UCSD-AML1 (cell line): ENCODE measurements at regions not wholly inside any gene's neighbourhood (a gene's known extent, or its start where the extent isn't known, plus 50 kb on each side); places are given as distances from the start of the nearest gene placed in this dataset.

Experiments
- DNase-seq: peaks from one replicate; lab custom pipeline; 2025; ENCODE audit not compliant: unreplicated experiment; lab: John Stamatoyannopoulos, UW

DNA sequence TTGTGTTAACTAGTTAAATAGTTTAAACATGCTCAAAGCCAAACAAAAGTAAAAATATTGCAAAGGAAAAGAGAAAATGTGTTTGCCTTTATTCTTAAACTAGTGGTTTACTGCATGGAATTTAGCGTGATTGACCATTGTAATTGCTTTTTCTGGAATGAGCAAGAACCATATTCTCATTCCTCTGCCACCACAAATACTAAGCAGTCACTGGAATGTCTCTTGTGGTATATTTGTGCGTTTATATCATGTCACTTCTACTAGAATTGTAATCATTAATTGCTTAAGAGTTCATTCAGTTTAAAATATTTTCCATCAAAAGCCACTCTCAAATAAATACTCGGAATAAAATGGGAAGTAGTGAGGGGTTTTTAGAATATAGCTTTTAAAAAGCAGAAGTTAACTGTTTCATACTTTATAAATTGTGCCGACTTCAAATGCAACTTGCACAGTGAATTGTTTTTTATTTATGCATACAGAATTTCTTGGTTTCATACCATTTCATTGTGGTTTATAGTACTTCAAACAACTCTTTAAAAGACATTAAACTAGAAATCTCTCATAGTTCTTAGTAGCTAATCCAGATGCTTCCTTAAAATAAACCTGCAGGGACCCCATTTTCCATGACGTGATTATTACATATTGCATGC lies 288.1 kb downstream of the EPHA4 start:
- DNase-seq = no peak

DNA sequence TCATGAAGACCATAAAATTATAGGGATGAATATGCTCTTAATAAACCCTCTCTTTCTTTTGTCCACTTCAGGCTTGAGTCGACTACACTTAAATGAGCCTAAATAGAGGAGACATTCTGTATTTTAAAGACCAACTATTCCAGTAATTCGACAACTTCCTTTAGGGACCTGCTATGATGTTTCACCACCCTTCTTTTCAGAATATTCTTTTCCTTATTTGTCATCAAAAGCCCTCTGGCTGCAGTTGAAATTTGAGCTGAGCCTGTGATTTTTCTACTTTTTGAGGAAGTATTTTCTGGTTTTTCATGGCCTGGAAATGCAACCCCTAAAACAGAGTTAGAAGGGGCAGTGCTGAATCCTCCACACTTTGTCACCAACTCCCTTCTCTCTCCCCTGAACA lies 287.0 kb downstream of the EPHA4 start:
- DNase-seq = no peak

DNA sequence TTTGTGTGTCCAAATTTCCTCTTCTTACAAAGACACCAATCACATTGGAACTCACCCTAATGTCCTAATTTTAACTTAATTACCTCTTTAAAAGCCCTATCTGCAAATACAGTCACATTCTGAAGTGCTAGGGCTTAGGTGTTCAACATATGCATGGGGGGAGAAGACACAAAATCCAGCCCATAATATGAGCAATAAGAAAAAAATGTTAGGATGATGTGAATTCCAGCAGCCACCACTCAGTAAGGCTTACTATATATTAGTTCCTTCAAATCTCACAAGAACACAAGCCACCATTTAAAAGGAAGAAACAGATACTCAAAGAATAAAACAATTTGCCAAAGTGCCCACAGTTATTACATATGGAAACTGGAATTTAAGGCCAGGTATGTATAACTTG lies 285.7 kb downstream of the EPHA4 start:
- DNase-seq = no peak

DNA sequence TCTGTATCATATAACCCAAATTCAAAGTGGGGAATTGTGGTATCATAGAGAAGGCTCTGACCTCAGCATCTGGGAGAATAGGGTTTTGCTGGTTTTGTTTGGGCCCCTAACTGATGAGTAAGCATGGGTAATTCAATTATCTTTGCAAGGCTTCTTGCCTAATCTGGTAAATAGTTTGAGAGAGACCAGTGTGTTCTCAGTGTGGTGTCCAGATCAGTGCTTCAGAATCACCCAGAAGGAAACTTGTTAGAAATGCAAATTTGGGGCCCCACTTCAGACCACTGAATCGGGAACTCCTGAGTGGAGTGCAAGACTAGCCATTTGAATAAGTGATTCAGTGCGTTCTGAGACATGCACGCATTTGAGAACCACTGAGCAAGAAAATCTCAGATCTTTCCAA lies 282.7 kb downstream of the EPHA4 start:
- DNase-seq = no peak

DNA sequence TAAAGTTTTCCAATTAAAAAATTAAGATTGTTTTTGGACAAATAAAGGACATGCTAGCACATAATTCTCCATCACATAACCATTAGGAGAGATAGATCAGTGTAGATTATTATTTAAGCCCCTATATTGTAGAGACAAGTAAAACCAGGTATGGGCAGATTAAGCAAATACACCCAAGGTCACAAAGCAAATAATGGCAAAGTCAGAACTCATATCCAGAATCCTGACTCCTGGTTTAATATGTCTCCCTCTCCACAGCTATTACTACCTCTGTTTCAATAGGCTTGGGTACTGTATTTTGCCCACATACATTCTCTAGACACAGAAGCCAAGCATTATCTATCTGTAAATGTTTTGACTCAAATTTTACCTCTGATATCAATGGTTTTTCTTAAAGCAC lies 282.3 kb downstream of the EPHA4 start:
- DNase-seq = no peak

DNA sequence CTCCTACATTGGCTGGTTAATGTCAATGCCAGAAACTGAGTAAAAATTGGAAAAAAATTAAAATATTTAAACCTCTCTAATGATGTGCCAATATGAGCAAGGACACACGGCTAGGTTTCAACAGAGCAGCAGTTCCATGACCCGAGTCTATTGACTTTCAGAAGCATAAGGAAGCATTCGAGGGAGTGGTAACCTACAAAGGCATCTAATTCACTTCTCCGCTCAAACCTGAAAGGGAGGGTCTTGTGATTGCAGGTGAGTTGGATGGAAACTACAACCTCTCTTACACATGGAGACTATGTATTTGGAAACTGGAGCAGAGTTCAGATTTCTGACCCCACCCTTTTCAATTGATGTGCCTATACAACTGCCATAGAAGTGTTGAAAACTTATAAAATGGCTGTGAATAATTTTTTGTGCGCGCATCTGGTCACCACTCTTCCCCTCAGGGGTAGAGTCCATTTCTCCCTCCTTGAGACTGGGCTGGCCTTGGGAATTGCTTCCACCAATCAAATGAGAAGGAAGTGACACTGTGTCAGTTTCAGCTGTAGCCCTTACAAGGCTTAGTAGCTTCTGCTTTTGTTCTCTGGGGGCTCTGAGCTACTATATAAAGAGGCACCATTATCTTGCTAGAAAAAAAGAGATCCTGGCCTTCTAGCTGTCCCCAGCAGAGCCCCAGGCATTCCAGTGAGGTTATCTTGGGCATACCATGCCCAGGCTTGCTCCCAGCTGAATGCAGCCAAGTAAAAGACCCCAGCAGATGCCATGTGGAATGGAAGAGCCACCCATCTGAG lies 278.0 kb downstream of the EPHA4 start:
- DNase-seq = no peak

DNA sequence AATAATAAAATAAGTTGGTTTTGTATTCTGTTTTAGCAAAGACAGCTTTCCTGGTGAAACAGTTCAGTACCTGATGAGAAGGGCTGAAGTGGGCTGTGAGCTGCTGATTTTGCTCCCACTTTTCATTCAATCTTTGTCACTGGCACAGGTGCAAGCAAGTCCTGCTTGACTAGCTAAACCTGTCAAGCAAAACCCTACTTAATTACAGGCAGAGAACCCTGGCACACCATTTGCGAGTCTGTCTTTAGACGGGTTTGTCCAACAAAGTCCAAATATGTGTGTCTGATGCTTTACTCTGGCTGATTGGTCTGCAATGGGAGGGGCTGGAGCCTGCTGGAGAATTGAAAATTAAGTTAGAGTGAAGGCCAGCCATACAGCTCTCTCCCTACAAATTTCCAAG lies 267.2 kb downstream of the EPHA4 start:
- no peak for DNase-seq

- no peak for DNase-seq
Observed at GRCh38 chr2:221308507-221309066, 263.5 kb downstream of the EPHA4 start.

DNA sequence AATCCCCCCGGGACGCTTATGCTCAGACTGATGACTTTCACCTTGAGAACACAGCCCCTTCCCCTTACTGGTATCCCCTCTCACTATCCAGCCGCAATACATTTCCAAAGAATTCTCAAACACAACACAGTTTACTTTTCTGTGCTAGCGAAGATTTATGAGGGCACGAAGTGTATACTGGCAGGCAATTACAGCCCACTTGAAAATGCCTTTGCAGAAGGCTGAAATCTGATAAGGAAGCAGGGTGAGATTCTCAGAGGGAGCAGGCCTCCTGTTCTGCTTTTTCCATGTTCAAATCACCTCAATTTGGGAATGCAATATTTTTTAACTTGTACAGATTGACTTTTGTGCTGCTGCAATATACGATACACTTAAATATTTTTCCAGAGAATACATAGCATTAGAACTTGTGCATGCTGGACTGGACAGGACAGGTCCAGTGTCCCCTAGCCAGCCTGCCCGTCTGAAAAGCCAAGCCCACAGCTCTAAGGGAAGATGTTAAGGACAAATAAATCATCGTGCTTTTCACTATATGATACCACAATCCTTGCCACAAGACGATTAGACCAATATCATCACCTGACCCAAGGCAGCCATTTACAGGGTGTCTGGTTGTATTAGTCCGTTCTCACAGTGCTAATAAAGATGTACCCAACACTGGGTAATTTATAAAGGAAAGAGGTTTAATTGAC lies 262.1 kb downstream of the EPHA4 start:
- DNase-seq = no peak

- DNase-seq = no peak
Observed at GRCh38 chr2:221310730-221311129, 261.4 kb downstream of the EPHA4 start.

- DNase-seq = no peak
Observed at GRCh38 chr2:221312634-221313033, 259.5 kb downstream of the EPHA4 start.

DNA sequence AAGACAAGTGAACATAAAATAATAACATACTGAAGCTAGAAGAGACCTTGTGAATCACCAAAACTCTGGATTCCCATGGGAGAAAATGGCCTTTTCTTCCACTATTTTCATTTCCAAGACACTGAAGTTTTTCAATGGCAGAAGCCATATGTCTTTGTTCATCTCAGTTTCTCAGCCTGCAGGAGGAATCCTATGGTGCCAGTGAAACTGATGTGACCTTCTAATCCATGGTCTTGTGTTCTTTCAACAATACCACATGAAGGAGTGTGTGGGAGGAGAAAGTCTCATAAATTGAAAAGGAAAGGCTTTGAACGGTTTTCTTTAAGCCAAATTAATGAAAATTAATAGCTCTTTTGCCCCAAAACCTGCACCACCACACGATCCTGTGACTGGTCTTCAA lies 257.3 kb downstream of the EPHA4 start:
- no peak for DNase-seq

DNA sequence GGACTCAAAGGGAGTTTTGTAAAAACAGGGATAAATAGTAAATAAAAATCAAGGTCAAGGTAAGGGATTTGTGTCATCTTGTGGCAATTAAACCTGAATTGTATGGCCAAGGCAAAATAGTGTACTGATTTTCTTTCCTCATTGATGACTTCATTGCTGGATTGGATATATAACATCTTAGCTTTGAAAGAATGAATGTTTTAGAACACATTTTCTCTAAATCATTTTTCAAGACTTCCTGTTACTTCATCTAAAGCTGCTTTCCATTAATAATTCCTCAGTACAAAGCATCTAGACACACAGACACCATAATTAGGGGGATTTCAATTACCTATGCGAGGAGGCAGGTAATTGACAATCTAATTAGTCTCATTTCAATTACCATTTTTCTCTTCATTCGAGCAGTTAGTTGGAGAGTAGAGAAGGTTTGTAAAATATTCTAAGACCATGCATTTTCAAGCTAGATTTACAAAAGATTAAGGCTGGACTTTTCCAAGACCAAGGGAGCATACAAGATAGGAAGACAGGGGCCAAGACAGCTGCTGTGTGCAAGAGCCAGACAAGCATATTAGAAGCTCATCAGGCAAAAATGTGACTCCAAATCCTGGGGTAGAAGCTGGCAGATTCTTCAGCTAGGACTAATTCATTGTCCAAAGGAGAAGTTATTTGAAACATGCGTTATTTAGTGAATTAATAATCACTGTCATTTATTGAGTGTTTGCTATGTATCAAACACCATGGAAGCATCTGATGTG lies 253.6 kb downstream of the EPHA4 start:
- no peak for DNase-seq

GRCh38 chr2:221322741-221323140 lies 249.4 kb downstream of the EPHA4 start:
- DNase-seq = no peak

DNA sequence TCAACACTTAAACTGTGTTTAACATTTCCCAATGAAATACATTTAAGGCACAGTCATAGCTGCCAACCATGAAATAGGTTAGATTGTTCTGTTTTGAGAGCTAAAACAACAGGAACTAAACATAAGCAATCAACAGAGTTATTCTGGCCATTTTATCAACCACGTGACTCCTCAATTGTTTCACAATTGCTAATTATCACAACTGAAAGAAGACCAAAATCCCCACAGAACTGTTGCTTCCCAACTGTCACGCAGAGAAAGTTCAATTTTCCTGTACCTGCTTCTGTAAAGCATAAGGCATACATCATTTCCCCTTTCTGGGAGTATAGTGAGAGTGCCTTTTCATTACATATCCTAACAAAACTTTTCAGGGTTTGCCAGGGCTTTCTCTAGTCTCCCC lies 248.6 kb downstream of the EPHA4 start:
- no peak for DNase-seq

DNA sequence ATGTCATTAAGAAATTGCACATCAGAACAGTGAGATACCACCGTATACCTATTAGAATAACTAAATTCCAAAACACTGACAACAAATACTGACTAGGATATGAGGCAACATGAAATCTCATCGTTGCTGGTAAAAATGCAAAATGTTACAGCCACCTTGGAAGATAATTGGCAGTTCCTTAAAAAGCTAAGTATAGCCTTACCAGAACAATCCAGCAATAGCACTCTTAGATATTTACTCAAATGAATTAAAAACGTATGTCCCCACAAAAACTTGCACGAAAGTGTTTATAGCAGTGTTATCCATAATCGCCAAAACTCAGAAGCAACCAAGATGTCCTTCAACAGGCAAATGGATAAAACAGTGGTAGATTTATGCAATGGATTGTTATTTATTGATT lies 241.7 kb downstream of the EPHA4 start:
- no peak for DNase-seq

DNA sequence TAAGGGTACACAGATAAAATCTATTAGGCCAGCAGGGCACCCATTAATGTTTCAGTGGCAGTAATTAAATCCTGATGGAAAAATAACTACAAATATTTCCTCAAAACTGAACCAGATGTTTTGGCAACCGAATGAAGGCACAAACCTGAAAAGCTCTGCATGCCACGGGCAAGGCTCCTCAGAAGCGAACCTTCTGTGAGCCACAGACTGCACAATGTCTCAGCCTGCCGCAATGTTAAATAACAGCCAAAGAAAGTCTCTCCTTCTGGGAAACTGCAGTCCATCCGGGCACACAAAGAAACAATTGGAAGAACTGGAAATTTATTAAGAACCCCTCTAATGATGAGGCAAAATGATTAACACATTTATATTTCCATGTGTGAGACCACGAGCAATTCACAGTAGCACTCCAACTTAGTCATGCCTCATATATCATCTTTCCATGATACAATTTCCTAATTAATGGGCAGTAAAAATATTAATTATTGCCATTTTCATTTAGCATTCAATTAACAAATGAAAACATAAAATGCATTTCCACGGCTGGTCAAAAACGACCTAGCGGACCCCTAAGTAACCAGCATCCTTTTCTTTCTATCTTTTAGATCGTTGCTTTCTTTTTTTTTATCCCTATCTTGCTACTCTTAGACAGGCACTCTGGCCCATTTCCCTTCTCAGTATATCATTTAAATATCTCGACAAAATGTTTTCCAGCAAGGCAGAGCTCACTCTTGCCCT lies 237.5 kb downstream of the EPHA4 start:
- DNase-seq = no peak

GRCh38 chr2:221335219-221335752 lies 236.8 kb downstream of the EPHA4 start:
- no peak for DNase-seq

DNA sequence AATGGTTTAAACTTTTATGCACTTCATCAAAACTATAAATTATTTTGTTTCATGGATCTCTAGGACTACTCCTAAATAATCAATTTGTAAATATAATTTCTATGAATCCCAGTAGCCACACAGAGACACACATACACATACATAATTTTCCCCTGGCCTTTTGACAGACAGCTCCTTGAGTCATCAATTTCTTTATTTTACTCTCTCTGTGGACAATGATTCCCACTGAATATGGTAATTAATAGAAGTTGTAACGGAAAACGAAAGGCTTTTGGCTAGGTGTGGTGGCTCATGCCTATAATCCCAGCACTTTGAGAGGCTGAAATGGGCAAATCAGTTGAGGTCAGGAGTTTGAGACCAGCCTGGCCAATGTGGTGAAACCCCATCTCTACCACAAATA lies 235.1 kb downstream of the EPHA4 start:
- DNase-seq = no peak

DNA sequence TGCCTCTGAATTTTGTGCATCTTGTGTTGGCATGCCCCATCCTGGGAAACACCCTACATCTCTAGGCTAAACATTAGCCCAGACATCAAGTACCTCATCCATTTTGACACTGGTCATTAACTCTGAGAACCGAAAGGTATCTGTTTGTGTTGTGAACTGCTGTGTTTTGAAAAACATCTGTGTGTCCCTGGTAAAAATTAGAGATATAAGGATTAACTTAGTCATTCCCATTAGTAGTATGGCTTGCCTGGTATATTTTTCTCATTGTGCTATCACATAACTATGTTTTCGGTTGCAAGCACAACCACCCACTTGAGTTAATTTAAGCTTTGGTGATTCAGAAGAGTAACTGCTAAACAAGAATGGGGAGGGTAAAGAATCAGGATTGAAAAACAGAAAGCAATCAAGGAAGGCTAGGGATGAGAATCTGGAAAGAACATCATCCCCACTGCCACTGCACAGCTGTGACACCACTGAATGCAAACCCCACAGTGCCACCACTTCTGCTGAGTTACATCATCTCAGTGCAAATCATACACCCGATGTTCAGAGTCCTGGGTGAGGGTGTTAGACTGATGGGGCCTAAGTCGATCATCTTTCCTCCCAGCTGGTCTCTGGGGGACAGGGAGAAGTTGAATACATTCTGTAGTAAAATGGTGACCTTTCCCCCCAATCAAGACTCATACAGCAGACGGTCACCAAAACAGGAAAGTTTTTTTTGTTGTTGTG lies 234.0 kb downstream of the EPHA4 start:
- DNase-seq = no peak
